Heart right ventricle (tissue), 16 donors: ENCODE measurements at regions not wholly inside any gene's neighbourhood (a gene's known extent, or its start where the extent isn't known, plus 50 kb on each side); places are given as distances from the start of the nearest gene placed in this dataset.

Experiments
- ATAC-seq, 8 donors: fragments of 200-7000 bp; cut with Tn5 transposase; one replicate each; pipeline ENCODE4 v1.9.1; 2020; ENCODE audit warnings: mild to moderate bottlenecking in 8 of 8, moderate library complexity in 8 of 8, moderate number of reproducible peaks in 1 of 8
- DNase-seq, 2 donors: peaks; one replicate each; pipeline ENCODE4 v3.0.0-alpha.2; 2020
- H3K27ac ChIP-seq, 10 donors: fragments of 200-600 bp; sonication (generic) in 2 of 10; one replicate each; pipeline versions ENCODE4 v1.5.0 to v1.8.0; 2020 to 2022; ENCODE audit warnings: mild to moderate bottlenecking in 3 of 10
- H3K27me3 ChIP-seq, 7 donors: fragments of 200-600 bp; one replicate each; pipeline ENCODE4 v1.8.0; 2021 to 2022; ENCODE audit warnings: mild to moderate bottlenecking in 2 of 7
- H3K36me3 ChIP-seq, 9 donors: fragments of 200-600 bp; sonication (generic) in 1 of 9; one replicate each; pipeline versions ENCODE4 v1.5.0 to v1.8.0; 2020 to 2022; ENCODE audit warnings: mild to moderate bottlenecking in 2 of 9
- H3K4me1 ChIP-seq, 9 donors: fragments of 200-600 bp; sonication (generic) in 1 of 9; one replicate each; pipeline versions ENCODE4 v1.5.0 to v1.8.0; 2020 to 2022; ENCODE audit warnings: mild to moderate bottlenecking in 4 of 9
- H3K4me3 ChIP-seq, 10 donors: fragments of 200-600 bp; sonication (generic) in 2 of 10; one replicate each; pipeline versions ENCODE4 v1.5.0 to v1.8.0; 2020 to 2022; ENCODE audit warnings: mild to moderate bottlenecking in 7 of 10, moderate library complexity in 2 of 10
- H3K9me3 ChIP-seq, 11 donors: fragments of 200-600 bp in 10 of 11; sonication (generic) in 2 of 11; one replicate each; pipeline versions ENCODE4 v1.5.0 to v1.8.0; 2013 to 2022; ENCODE audit warnings: mild to moderate bottlenecking in 2 of 11, control low read depth in 1 of 11, moderate library complexity in 1 of 11
- WGBS, 2 donors: extraction: QIAGEN DNeasy Blood & Tissue Kit; methylation state at CpG; one replicate each; pipeline ENCODE4 v1.1.7; 2013; ENCODE audit warnings: inconsistent platforms in 1 of 2; 5-methylcytosine and 5-hydroxymethylcytosine counted together
- intact Hi-C, 10 donors: fragments of 100-400 bp; cut with DNase I; formaldehyde crosslinking; loops; one replicate each; pipeline versions ENCODE4 v1.11.1 to v1.14.2; 2022
- TF ChIP-seq, protein P1 (sequence below), 9 donors: fragments of 200-600 bp; sonication (generic) in 2 of 9; IDR thresholded peaks; one replicate each; pipeline versions ENCODE4 v1.5.0 to v1.8.0; 2021 to 2022; ENCODE audit warnings: antibody characterized with exemption in 9 of 9, mild to moderate bottlenecking in 5 of 9, moderate library complexity in 1 of 9
- donor health status: Arrhythmogenic right ventricular cardiomyopathy.
- donor health status: ischemic (EF 13 %, LVEDD 7.1; RV severe dilation, severe dysfunction).
- donor health status: healthy with polysubstance abuse.
- donor health status: DM: no; HTN: yes; CAD: no.
- donor health status: DM: no; HTN: no; CAD: no.
- donor health status: ischemic (EF 25% LVEDD 6.9; RV normal size, moderate dysfunction).
- donor health status: ischemic (EF 25% LVEDD 5.7; RV mildly dilated, moderate dysfunction).
- donor health status: healthy.
- donor health status: DM: yes; HTN: yes; CAD: no.
- donor health status: Ischemic cardiomyopathy.
- donor health status: ischemic (EF 35%, LVEDD 5.7; RV mildly dilated, moderate dysfunction).
- donor health status: nonischemic (EF 11% LVEDD 7.7; RV severe dilation, severe dysfunction).
- donor health status: DM: yes; HTN: yes; CAD: no.
- donor health status: PGD.
- donor health status: ischemic (EF 29% LVEDD 5.4; RV normal size, mild dysfunction).
- donor health status: nonischemic (EF 23%, LVEDD 6.1; RV moderate dilation, normal function).

GRCh38 chrX:46144566-46144965 lies 400.7 kb downstream of the ZNF674 start:
- TF ChIP-seq, protein P1, sequence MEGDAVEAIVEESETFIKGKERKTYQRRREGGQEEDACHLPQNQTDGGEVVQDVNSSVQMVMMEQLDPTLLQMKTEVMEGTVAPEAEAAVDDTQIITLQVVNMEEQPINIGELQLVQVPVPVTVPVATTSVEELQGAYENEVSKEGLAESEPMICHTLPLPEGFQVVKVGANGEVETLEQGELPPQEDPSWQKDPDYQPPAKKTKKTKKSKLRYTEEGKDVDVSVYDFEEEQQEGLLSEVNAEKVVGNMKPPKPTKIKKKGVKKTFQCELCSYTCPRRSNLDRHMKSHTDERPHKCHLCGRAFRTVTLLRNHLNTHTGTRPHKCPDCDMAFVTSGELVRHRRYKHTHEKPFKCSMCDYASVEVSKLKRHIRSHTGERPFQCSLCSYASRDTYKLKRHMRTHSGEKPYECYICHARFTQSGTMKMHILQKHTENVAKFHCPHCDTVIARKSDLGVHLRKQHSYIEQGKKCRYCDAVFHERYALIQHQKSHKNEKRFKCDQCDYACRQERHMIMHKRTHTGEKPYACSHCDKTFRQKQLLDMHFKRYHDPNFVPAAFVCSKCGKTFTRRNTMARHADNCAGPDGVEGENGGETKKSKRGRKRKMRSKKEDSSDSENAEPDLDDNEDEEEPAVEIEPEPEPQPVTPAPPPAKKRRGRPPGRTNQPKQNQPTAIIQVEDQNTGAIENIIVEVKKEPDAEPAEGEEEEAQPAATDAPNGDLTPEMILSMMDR (IDR thresholded peaks at IDR 0.05): no peak
- ATAC-seq (no peak), DNase-seq (no peak)
- Histone ChIP-seq H3K36me3 (no peaks in the 10 kb centered on the region), H3K4me3 (no peak overlapping the region), H3K9me3 (peaks cover 0 to 7% (median 0%) of the 10 kb centered on the region in 11 donors), H3K27ac (no peak overlapping the region), H3K4me1 (no peaks in the 10 kb centered on the region), H3K27me3 (no peaks in the 10 kb centered on the region)
- WGBS, 2 donors: 93 to 95% methylated on average over 1 of the region's 1 CpG
- intact Hi-C loops: no loop called here

DNA sequence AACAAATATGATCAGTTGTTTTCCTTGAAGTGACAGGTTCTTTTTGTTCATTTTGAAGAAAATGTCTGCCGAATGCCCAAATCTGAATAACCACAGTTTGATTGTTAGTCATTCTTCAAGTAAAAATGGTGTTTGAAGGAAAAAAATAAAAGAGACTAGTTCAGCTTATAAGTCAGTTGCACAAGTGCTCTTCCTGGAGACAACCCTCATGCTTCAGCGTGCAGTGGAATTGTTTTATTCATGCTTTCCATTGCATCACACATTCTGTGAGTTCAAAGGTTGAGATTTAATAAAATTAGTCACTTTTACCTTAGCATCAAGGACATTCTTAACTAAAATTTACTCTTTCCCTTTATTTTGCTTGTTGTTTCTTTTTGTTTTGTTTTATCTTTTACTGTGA lies 404.9 kb downstream of the ZNF674 start:
- TF ChIP-seq, protein P1 (IDR thresholded peaks at IDR 0.05): no peak
- Histone ChIP-seq H3K27ac (no peak overlapping the region), H3K36me3 (no peaks in the 10 kb centered on the region), H3K4me3 (no peak overlapping the region), H3K27me3 (peaks cover 0 to 11% (median 0%) of the 10 kb centered on the region in 7 donors), H3K4me1 (no peaks in the 10 kb centered on the region), H3K9me3 (peaks cover 0 to 7% (median 0%) of the 10 kb centered on the region in 11 donors)
- WGBS, 2 donors: 84 to 86% methylated on average over 2 of the region's 2 CpGs
- no peak for DNase-seq
- intact Hi-C loops: no loop called here
- ATAC-seq: no peak

DNA sequence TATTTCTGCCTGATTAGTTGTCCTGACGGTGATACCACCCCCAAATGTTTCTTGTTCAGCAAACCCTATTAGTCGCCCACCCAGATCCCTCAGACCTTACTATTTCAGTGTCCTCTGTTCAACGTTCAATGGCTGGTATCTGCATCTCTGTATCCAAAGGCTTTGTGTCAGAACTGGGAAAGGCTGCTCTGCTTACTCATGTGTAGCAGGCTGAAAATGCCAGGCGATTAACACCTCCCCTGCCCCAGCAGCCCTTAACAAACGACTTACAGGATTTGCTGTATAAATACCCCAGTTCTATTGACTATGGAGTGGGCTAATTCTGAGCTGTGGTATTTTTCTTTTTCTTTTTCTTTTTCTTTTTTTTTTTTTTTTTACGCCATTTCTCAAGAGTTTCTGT lies 415.0 kb downstream of the ZNF674 start:
- no peak overlapping the region for H3K27ac ChIP-seq
- no peaks in the 10 kb centered on the region for H3K9me3 ChIP-seq
- no peaks in the 10 kb centered on the region for H3K4me1 ChIP-seq
- H3K36me3 ChIP-seq: no peaks in the 10 kb centered on the region
- intact Hi-C loops: loop anchor here in 1 of 10 donors (10.0 kb wide), 1 partner anchor 65 kb away; no protein-coding TSS in a partner anchor
- DNase-seq (no peak), ATAC-seq (no peak)
- WGBS, 2 donors: 53 to 55% methylated on average over 6 of the region's 6 CpGs
- TF ChIP-seq, protein P1 (IDR thresholded peaks at IDR 0.05): no peak
- no peak overlapping the region for H3K4me3 ChIP-seq
- peaks cover 0 to 64% (median 0%) of the 10 kb centered on the region in 7 donors for H3K27me3 ChIP-seq

- Histone ChIP-seq H3K9me3 (no peaks in the 10 kb centered on the region), H3K36me3 (no peaks in the 10 kb centered on the region), H3K27ac (no peak overlapping the region), H3K27me3 (peaks cover 0 to 38% (median 0%) of the 10 kb centered on the region in 7 donors), H3K4me3 (no peak overlapping the region), H3K4me1 (no peaks in the 10 kb centered on the region)
- DNase-seq (no peak), ATAC-seq (no peak)
- intact Hi-C loops: no loop called here
- WGBS, 2 donors: 71 to 94% methylated on average over 1 of the region's 1 CpG
- TF ChIP-seq, protein P1 (IDR thresholded peaks at IDR 0.05): no peak
Observed at GRCh38 chrX:46125111-46125510, 420.1 kb downstream of the ZNF674 start.
